Common myeloid progenitor, CD34-positive (primary cell): ENCODE measurements at regions not wholly inside any gene's neighbourhood (a gene's known extent, or its start where the extent isn't known, plus 50 kb on each side); places are given as distances from the start of the nearest gene placed in this dataset.
"Not testable (repeated sequence)": the region's sequence is repeated elsewhere in the genome, so short reads cannot be mapped to it uniquely, and the experiment has no call there.

Experiments used
- CTCF ChIA-PET: fragments of 350-600 bp; sonication (Branson Sonifier 250); formaldehyde crosslinking; loops from one replicate; lab custom pipeline; 2021; ENCODE audit warnings: antibody characterized with exemption; lab: Charles Lee
- POLR2A ChIA-PET: fragments of 350-600 bp; sonication (Branson Sonifier 250); formaldehyde crosslinking; loops from one replicate; lab custom pipeline; 2021; ENCODE audit warnings: antibody characterized with exemption; lab: Charles Lee
- DNase-seq, 3 donors: peaks; one replicate each; pipeline versions ENCODE4 v3.0.0 to v3.0.0-alpha.2; 2013
- H3K27ac ChIP-seq, 2 experiments: 1 replicate in 1 of 2; 2 replicates in 1 of 2; pipeline ENCODE4 v1.7.0; 2013; ENCODE audit warnings: inconsistent platforms in 2 of 2, low read length in 2 of 2, mild to moderate bottlenecking in 2 of 2, low read depth in 1 of 2, moderate library complexity in 1 of 2; ENCODE audit not compliant: severe bottlenecking in 2 of 2, insufficient read depth in 1 of 2, poor library complexity in 1 of 2
- H3K27me3 ChIP-seq, 5 experiments: replicated peaks in 2 of 5; 1 replicate in 3 of 5; 2 replicates in 2 of 5; pipeline versions ENCODE4 v1.6.1 to v1.7.0; 2013; ENCODE audit warnings: low read length in 4 of 5, mild to moderate bottlenecking in 2 of 5, moderate library complexity in 2 of 5, inconsistent platforms in 1 of 5; ENCODE audit not compliant: insufficient read depth in 5 of 5, control insufficient read depth in 4 of 5
- H3K36me3 ChIP-seq, 4 experiments: 1 replicate in 2 of 4; 2 replicates in 2 of 4; pipeline versions ENCODE4 v1.6.1 to v1.7.0; 2013; ENCODE audit warnings: low read length in 3 of 4, control low read depth in 1 of 4, mild to moderate bottlenecking in 1 of 4; ENCODE audit not compliant: control insufficient read depth in 4 of 4, insufficient read depth in 4 of 4
- H3K4me1 ChIP-seq, 4 experiments: 1 replicate in 3 of 4; 2 replicates in 1 of 4; pipeline versions ENCODE4 v1.6.1 to v1.7.1; 2013; ENCODE audit warnings: low read length in 3 of 4, mild to moderate bottlenecking in 3 of 4, control low read depth in 1 of 4, inconsistent platforms in 1 of 4, moderate library complexity in 1 of 4; ENCODE audit not compliant: control insufficient read depth in 4 of 4, insufficient read depth in 4 of 4; ENCODE audit errors: control extremely low read depth in 1 of 4
- H3K4me3 ChIP-seq, 7 experiments: 1 replicate in 4 of 7; 2 replicates in 3 of 7; pipeline versions ENCODE4 v1.5.1 to v1.7.0; 2013; ENCODE audit warnings: mild to moderate bottlenecking in 7 of 7, low read length in 6 of 7, moderate library complexity in 6 of 7, inconsistent platforms in 2 of 7, low read depth in 2 of 7, control low read depth in 1 of 7; ENCODE audit not compliant: insufficient read depth in 4 of 7, control insufficient read depth in 1 of 7; ENCODE audit errors: extremely low read depth in 1 of 7
- H3K9me3 ChIP-seq, 5 experiments: 1 replicate in 4 of 5; 2 replicates in 1 of 5; pipeline versions ENCODE4 v1.6.1 to v1.7.1; 2013; ENCODE audit warnings: low read length in 4 of 5, mild to moderate bottlenecking in 2 of 5, inconsistent platforms in 1 of 5, low read depth in 1 of 5, moderate library complexity in 1 of 5; ENCODE audit not compliant: control insufficient read depth in 4 of 5, insufficient read depth in 2 of 5; ENCODE audit errors: control extremely low read depth in 1 of 5
- WGBS: methylation state at CpG from one replicate; pipeline ENCODE4 v1.1.5; 2013; ENCODE audit not compliant: insufficient coverage; 5-methylcytosine and 5-hydroxymethylcytosine counted together

DNA sequence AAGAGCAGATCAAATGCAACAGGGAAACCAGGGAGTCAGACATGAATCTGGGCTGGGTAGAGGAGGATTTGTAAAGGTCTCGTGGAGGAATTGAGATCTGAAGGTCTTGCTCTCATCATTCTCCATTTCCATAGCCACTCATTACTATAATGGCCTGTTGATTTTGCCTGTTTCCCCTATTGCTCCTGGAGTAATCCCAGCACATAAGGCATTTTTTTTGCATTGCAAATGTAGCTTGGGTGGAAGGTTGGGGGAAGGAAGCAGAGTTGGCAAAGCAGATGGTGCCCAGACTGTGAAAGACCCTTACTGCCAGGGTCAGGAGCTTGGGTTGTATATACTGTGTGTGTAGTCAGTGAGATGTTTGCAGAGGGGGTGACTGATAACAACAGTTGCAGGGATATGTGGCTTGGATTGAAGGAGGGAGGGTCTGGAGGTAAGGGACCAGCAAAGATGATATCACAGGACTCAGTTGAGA lies 116.0 kb downstream of the TTC6 start:
- H3K4me1 ChIP-seq, result no peaks in the 10 kb centered on the region
- no CpG with 5 or more reads among the region's 1 CpG for WGBS
- ChIA-PET POLR2A (no interaction called here), CTCF (no interaction called here)
- no peak overlapping the region for H3K4me3 ChIP-seq
- no peaks in the 10 kb centered on the region for H3K9me3 ChIP-seq
- no peak overlapping the region for H3K27ac ChIP-seq
- H3K36me3 ChIP-seq, result no peaks in the 10 kb centered on the region
- no peak for DNase-seq
- H3K27me3 ChIP-seq, result no peaks in the 10 kb centered on the region

DNA sequence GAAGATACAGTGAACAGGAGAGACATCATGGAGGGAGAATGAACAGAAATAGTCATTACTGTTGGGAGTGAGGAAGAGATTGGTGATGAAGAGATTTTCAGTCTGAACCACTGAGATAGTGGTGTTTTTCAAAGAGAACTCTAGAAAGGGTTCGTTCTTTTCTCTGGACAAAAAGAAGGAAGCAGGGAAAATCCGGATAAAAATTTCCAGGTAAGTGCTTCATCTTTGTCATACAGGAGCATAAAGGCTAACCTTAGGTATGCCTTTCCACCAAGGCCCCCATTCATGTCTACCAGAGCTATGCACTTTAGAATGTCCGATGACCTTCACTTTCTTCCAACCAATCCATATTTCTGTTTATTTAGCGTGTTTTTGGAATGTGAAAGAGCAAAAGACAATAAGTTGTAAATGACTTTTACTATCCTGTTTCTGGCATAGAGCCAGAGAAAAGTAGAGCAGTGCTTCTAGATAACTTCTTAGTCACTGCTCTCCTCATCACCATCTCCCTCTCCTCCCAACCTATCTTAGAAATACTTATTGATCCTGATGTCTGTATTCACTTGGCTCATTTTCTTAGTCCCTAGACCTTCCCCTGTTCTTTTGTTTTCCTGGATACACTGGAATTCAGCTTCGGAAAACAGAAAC lies 116.5 kb downstream of the TTC6 start:
- no peaks in the 10 kb centered on the region for H3K9me3 ChIP-seq
- H3K36me3 ChIP-seq, result no peaks in the 10 kb centered on the region
- POLR2A ChIA-PET, result no interaction called here
- no peak overlapping the region for H3K4me3 ChIP-seq
- 94% methylated on average over 3 of the region's 5 CpGs for WGBS
- DNase-seq, result no peak
- no peak overlapping the region for H3K27ac ChIP-seq
- CTCF ChIA-PET, result interaction anchor here (0.7 kb wide), 1 partner anchor 162 kb away, joined by 3 read pairs; no protein-coding TSS in a partner anchor
- no peaks in the 10 kb centered on the region for H3K27me3 ChIP-seq
- H3K4me1 ChIP-seq, result no peaks in the 10 kb centered on the region

DNA sequence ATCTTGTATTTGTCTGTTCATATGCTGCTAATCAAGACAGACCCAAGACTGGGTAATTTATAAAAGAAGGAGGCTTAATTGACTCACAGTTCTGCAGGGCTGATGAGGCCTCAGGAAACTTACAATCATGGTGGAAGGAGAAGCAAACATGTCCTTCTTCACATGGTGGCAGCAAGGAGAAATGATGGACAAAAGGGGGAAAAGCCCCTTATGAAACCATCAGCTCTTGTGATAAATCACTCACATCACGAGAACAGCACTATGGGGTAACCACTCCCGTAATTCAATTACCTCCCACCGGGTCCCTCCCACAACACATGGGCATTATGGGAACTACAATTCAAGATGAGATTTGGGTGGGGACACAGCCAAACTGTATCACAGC lies 117.0 kb downstream of the TTC6 start:
- POLR2A ChIA-PET, H3K36me3 ChIP-seq, H3K9me3 ChIP-seq, H3K27me3 ChIP-seq, DNase-seq, H3K27ac ChIP-seq, H3K4me3 ChIP-seq, H3K4me1 ChIP-seq: not testable (repeated sequence)
- WGBS, result no CpG with 5 or more reads among the region's 3 CpGs
- CTCF ChIA-PET, result interaction anchor here (0.7 kb wide), 1 partner anchor 161 kb away, joined by 3 read pairs; no protein-coding TSS in a partner anchor

DNA sequence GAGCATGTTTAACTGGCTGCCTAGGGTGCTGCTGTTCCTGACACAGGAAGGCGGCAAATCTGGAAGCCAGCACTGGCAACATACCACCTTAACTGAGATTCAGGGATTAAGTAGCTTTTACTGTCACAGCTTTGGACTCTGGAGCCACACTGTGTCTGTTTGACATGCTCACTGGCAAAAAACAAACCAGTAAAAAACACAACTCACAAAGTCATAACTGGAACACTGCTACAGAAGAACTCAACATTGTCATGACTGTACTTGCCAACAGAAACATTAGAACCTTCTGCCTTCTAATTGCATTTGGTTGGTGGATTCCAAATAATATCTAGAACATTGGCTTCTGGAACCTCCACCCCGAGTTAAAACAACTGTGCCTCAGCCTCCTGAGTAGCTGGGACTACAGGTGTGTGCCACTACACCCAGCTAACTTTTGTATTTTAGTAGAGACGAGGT lies 117.6 kb downstream of the TTC6 start:
- DNase-seq, result no peak
- no peaks in the 10 kb centered on the region for H3K36me3 ChIP-seq
- ChIA-PET CTCF (no interaction called here), POLR2A (no interaction called here)
- WGBS, result 100% methylated on average over 2 of the region's 3 CpGs
- H3K4me3 ChIP-seq, result no peak overlapping the region
- no peaks in the 10 kb centered on the region for H3K9me3 ChIP-seq
- H3K27ac ChIP-seq, result no peak overlapping the region
- no peaks in the 10 kb centered on the region for H3K27me3 ChIP-seq
- H3K4me1 ChIP-seq, result no peaks in the 10 kb centered on the region

DNA sequence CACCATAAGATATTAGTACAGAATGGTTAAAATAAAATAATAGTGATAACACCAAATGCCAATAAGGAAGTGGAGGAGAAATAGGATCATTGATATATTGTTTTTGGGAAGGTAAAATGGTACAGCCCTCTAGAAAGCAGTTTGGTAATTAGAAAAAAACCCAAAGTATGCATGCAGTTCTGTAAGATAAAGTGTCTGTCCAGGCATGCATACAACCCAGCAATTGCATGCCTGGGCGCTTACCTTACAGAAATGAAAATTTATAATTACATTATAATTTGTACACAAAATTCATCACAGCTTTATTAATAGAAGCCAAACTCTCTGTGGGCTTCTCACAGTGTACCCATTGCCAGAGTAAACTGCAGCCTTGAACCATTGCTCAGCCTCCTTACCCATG lies 124.7 kb downstream of the TTC6 start:
- Histone ChIP-seq H3K27me3 (no peaks in the 10 kb centered on the region), H3K4me1 (no peaks in the 10 kb centered on the region), H3K36me3 (no peaks in the 10 kb centered on the region), H3K27ac (no peak overlapping the region), H3K4me3 (no peak overlapping the region), H3K9me3 (no peaks in the 10 kb centered on the region)
- DNase-seq, result no peak
- ChIA-PET POLR2A (no interaction called here), CTCF (no interaction called here)
- WGBS, result no CpG with 5 or more reads among the region's 1 CpG

DNA sequence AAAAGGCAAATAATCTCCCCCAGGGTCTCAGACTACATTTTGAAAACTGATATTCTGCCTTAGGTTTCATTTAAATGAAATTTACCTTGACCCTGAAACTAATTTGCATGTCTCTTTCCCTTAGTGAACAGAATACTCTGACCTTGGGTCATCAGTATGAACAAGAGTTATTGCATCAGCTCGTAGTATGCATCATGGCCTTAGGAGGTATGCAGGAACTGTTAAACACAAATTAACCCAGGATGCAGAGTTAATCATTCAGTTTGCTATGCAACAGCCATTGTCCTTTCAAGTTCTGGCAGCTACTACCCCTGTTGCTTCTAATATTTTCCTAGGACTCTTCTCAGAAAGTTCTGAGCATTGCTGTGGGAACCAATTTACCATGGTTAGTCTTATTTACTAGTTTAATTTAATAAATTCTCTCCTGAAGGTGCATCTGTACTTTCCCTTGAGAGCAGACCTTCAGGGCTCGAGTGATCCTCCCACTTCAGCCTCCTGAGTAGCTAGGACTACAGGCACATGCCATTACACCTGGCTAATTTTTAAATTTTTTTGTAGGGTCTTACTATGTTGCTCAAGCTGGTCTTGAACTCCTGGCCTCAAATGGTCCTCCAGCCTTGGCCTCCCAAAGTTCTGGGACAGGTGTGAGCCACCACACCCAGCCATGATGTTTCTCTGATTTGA lies 126.7 kb downstream of the TTC6 start:
- CTCF ChIA-PET, result no interaction called here
- POLR2A ChIA-PET, result no interaction called here
- Histone ChIP-seq H3K27ac (no peak overlapping the region), H3K27me3 (no peaks in the 10 kb centered on the region), H3K4me1 (no peaks in the 10 kb centered on the region), H3K36me3 (no peaks in the 10 kb centered on the region), H3K9me3 (no peaks in the 10 kb centered on the region), H3K4me3 (no peak overlapping the region)
- DNase-seq, result no peak
- 73% methylated on average over 1 of the region's 2 CpGs for WGBS

DNA sequence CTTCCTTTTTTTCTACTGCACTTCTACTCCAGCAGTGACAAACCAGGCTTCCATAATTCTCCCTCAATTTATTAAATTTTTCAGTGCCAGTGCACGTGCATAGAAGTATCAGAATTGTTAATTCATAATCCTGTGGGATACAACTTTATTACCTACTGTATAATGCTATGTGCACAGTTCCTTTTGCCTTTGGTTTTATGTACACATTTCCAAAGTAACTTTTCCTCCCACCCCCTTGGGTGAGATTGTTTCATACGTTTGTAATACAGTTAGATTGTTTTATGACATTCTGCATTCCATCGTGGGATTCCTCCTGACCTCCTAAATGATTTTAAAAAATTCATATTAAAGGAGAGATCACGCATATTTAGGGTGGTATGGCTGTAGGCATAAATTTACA lies 128.1 kb downstream of the TTC6 start:
- WGBS, result no CpG with 5 or more reads among the region's 4 CpGs
- CTCF ChIA-PET, result no interaction called here
- POLR2A ChIA-PET, result no interaction called here
- Histone ChIP-seq H3K36me3 (no peaks in the 10 kb centered on the region), H3K9me3 (no peaks in the 10 kb centered on the region), H3K27ac (no peak overlapping the region), H3K4me3 (no peak overlapping the region), H3K4me1 (no peaks in the 10 kb centered on the region), H3K27me3 (no peaks in the 10 kb centered on the region)
- no peak for DNase-seq
